MM.1S (cell line): ENCODE measurements at regions not wholly inside any gene's neighbourhood (a gene's known extent, or its start where the extent isn't known, plus 50 kb on each side); places are given as distances from the start of the nearest gene placed in this dataset.

Experiments
- DNase-seq: peaks from one replicate; pipeline ENCODE4 v3.0.0-alpha.2; 2015
- H2AFZ ChIP-seq: fragments of 300-600 bp; sonication (generic); 2 replicates; pipeline ENCODE4 v1.6.0; 2016; ENCODE audit warnings: antibody characterized with exemption, low read length
- H3F3A ChIP-seq: fragments of 300-600 bp; sonication (generic); 2 replicates; pipeline ENCODE4 v1.6.1; 2016; ENCODE audit warnings: mild to moderate bottlenecking, antibody characterized with exemption, low read length, moderate library complexity, mixed read lengths; ENCODE audit not compliant: insufficient read depth
- H3K27ac ChIP-seq: fragments of 300-600 bp; sonication (generic); 2 replicates; pipeline ENCODE4 v1.5.1; 2016; ENCODE audit warnings: mild to moderate bottlenecking, low read length
- H3K27me3 ChIP-seq: fragments of 300-600 bp; sonication (generic); replicated peaks from 2 replicates; pipeline ENCODE4 v1.6.0; 2016; ENCODE audit warnings: low read length; ENCODE audit not compliant: insufficient read depth
- H3K36me3 ChIP-seq: fragments of 300-600 bp; sonication (generic); replicated peaks from 2 replicates; pipeline ENCODE4 v1.6.1; 2016; ENCODE audit warnings: mild to moderate bottlenecking, low read length, mixed read lengths; ENCODE audit not compliant: insufficient read depth
- H3K4me1 ChIP-seq: fragments of 300-600 bp; sonication (generic); 2 replicates; pipeline ENCODE4 v1.6.1; 2016; ENCODE audit warnings: low read length, mixed read lengths
- H3K4me2 ChIP-seq: fragments of 300-600 bp; sonication (generic); 2 replicates; pipeline ENCODE4 v1.6.0; 2016; ENCODE audit warnings: low read depth, low read length
- H3K4me3 ChIP-seq: fragments of 300-600 bp; sonication (generic); 2 replicates; pipeline ENCODE4 v1.5.1; 2016; ENCODE audit warnings: low read length, mixed read lengths
- H3K79me2 ChIP-seq: fragments of 300-600 bp; sonication (generic); 2 replicates; pipeline ENCODE4 v1.6.1; 2016; ENCODE audit warnings: mixed run types, low read length, mixed read lengths
- H3K9ac ChIP-seq: fragments of 300-600 bp; sonication (generic); 2 replicates; pipeline ENCODE4 v1.6.1; 2016; ENCODE audit warnings: low read length, mixed read lengths
- H3K9me2 ChIP-seq: fragments of 300-600 bp; sonication (generic); replicated peaks from 2 replicates; pipeline ENCODE4 v1.6.1; 2016; ENCODE audit warnings: mild to moderate bottlenecking, low read length, mixed read lengths; ENCODE audit not compliant: insufficient read depth
- H3K9me3 ChIP-seq: fragments of 300-600 bp; sonication (generic); replicated peaks from 2 replicates; pipeline ENCODE4 v1.6.1; 2016; ENCODE audit warnings: mild to moderate bottlenecking, low read length, mixed read lengths; ENCODE audit not compliant: insufficient read depth
- H4K20me1 ChIP-seq: fragments of 300-600 bp; sonication (generic); 2 replicates; pipeline ENCODE4 v1.6.1; 2016; ENCODE audit warnings: mild to moderate bottlenecking, low read length, moderate library complexity, mixed read lengths; ENCODE audit not compliant: insufficient read depth
- EZH2 ChIP-seq: fragments of 300-600 bp; sonication (generic); optimal IDR thresholded peaks from 2 replicates; pipeline ENCODE3; 2017; ENCODE audit warnings: low read depth, mild to moderate bottlenecking, antibody characterized with exemption, low read length, mixed read lengths
- EZH2phosphoT487 ChIP-seq: fragments of 300-600 bp; sonication (generic); IDR thresholded peaks from 2 replicates; pipeline ENCODE4 v1.6.1; 2018; ENCODE audit warnings: antibody characterized with exemption, low read length
- TF ChIP-seq, protein P1 (sequence below): fragments of 300-600 bp; sonication (generic); IDR thresholded peaks from 2 replicates; pipeline ENCODE4 v1.5.1; 2016; ENCODE audit warnings: antibody characterized with exemption, low read length, mixed read lengths

DNA sequence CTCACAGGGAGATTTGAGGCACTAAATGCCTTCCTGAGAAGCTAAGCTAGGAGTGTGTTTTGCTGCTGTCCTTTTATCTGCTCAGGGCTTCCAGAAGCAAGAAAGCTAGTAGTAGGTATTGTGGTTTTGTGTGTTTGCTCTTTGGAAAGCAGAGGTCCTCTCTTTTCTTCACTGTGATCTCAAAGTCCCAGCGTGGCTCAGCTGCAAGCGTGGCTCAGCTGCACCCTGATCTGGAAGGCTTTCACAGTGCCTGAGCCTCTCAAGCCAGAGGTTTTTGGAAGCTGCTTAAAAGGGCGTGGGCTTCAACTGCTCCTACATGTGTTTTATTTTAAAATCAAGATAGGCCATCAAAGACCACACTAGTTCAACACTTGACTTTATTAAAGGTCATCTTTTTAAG lies 337.4 kb upstream of the RGS6 start:
- Histone ChIP-seq H3K4me1 (0 out of 2 replicates have a peak, but pooled peaks cover 8% of the 10 kb centered on the region), H3K36me3 (no peaks in the 10 kb centered on the region), H3K4me3 (no peak overlapping the region), H4K20me1 (no peaks in the 10 kb centered on the region), H2AFZ (no peak overlapping the region), H3K9me2 (no peaks in the 10 kb centered on the region), H3K9ac (no peak overlapping the region), H3K27ac (no peak overlapping the region), H3K79me2 (no peaks in the 10 kb centered on the region), H3K4me2 (no peak overlapping the region), H3F3A (no peaks in the 10 kb centered on the region), H3K27me3 (no peaks in the 10 kb centered on the region), H3K9me3 (no peaks in the 10 kb centered on the region)
- no peak for DNase-seq
- TF ChIP-seq EZH2 (no peak), EZH2phosphoT487 (no peak)
- TF ChIP-seq, protein P1, sequence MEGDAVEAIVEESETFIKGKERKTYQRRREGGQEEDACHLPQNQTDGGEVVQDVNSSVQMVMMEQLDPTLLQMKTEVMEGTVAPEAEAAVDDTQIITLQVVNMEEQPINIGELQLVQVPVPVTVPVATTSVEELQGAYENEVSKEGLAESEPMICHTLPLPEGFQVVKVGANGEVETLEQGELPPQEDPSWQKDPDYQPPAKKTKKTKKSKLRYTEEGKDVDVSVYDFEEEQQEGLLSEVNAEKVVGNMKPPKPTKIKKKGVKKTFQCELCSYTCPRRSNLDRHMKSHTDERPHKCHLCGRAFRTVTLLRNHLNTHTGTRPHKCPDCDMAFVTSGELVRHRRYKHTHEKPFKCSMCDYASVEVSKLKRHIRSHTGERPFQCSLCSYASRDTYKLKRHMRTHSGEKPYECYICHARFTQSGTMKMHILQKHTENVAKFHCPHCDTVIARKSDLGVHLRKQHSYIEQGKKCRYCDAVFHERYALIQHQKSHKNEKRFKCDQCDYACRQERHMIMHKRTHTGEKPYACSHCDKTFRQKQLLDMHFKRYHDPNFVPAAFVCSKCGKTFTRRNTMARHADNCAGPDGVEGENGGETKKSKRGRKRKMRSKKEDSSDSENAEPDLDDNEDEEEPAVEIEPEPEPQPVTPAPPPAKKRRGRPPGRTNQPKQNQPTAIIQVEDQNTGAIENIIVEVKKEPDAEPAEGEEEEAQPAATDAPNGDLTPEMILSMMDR, result no peak

DNA sequence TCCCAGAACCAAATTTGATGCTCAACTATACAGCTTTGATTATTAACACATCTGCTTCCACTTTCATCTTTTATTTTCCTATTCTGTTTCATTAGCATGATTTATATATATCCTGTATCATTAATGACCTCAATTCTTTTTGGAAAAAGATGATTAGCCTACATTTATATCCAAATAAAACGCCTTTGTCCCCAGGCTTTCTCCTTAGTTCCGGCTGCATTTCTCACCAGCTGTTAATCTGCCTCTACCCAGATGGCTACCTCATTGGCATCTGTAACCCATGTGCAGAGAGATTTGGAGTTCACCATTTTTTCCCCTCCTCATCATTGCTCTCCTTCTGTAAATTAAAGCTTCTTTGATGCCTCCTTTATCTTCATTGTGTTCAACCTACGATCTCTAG lies 336.8 kb upstream of the RGS6 start:
- no peak for DNase-seq
- H3K4me2 ChIP-seq, result no peak overlapping the region
- H3K27ac ChIP-seq, result no peak overlapping the region

GRCh38 chr14:71597287-71597920 lies 334.8 kb upstream of the RGS6 start:
- Histone ChIP-seq H3K27ac (no peak overlapping the region), H3K79me2 (no peaks in the 10 kb centered on the region), H3K4me1 (0 out of 2 replicates have a peak, but pooled peaks cover under 1% of the 10 kb centered on the region), H3K9me3 (no peaks in the 10 kb centered on the region), H3K36me3 (no peaks in the 10 kb centered on the region), H2AFZ (no peak overlapping the region), H3K9ac (no peak overlapping the region), H3K27me3 (no peaks in the 10 kb centered on the region), H3K9me2 (no peaks in the 10 kb centered on the region), H3F3A (no peaks in the 10 kb centered on the region), H3K4me2 (no peak overlapping the region), H4K20me1 (no peaks in the 10 kb centered on the region), H3K4me3 (no peak overlapping the region)
- DNase-seq, result no peak
- TF ChIP-seq EZH2, result no peak
- TF ChIP-seq EZH2phosphoT487, result no peak
- TF ChIP-seq, protein P1, result no peak

More for the DNA sequence above, 336.8 kb upstream of the RGS6 start:
- H3K9me2 ChIP-seq, result no peaks in the 10 kb centered on the region
- no peaks in the 10 kb centered on the region for H3K79me2 ChIP-seq
- H3K9me3 ChIP-seq, result no peaks in the 10 kb centered on the region
- no peaks in the 10 kb centered on the region for H3K36me3 ChIP-seq
- no peak overlapping the region for H2AFZ ChIP-seq
- H3K27me3 ChIP-seq, result no peaks in the 10 kb centered on the region
- H3K4me1 ChIP-seq, result 0 out of 2 replicates have a peak, but pooled peaks cover 8% of the 10 kb centered on the region
- no peaks in the 10 kb centered on the region for H3F3A ChIP-seq
- no peak overlapping the region for H3K4me3 ChIP-seq
- H4K20me1 ChIP-seq, result no peaks in the 10 kb centered on the region
- TF ChIP-seq EZH2, result no peak
- TF ChIP-seq, protein P1, result no peak
- TF ChIP-seq EZH2phosphoT487, result no peak
- no peak overlapping the region for H3K9ac ChIP-seq
